ENCODE measurements at regions not wholly inside any gene's neighbourhood (a gene's known extent, or its start where the extent isn't known, plus 50 kb on each side); places are given as distances from the start of the nearest gene placed in this dataset.
"Not testable (repeated sequence)": the region's sequence is repeated elsewhere in the genome, so short reads cannot be mapped to it uniquely, and the experiment has no call there.

- no peak for DNase-seq
Observed at GRCh38 chr11:19625438-19625837, 87.2 kb upstream of the NAV2 start.

GRCh38 chr11:19617696-19618523 is 94.7 kb upstream of the NAV2 start:
- no peak for DNase-seq

GRCh38 chr11:19615341-19616183 is 97.1 kb upstream of the NAV2 start:
- no peak for DNase-seq

- no peak for DNase-seq
Observed at GRCh38 chr11:19614370-19614940, 98.2 kb upstream of the NAV2 start.

GRCh38 chr11:19612025-19612424 is 100.6 kb upstream of the NAV2 start:
- DNase-seq: not testable (repeated sequence)

GRCh38 chr11:19607656-19608360 is 104.8 kb upstream of the NAV2 start:
- no peak for DNase-seq

- no peak for DNase-seq
Observed at GRCh38 chr11:19606856-19607655, 105.6 kb upstream of the NAV2 start.

- DNase-seq: no peak
Observed at GRCh38 chr11:19605520-19606371, 106.9 kb upstream of the NAV2 start.

GRCh38 chr11:19604679-19605375 is 107.8 kb upstream of the NAV2 start:
- no peak for DNase-seq

GRCh38 chr11:19603771-19604170 is 108.9 kb upstream of the NAV2 start:
- no peak for DNase-seq

GRCh38 chr11:19602891-19603290 is 109.7 kb upstream of the NAV2 start:
- no peak for DNase-seq

- DNase-seq: no peak
Observed at GRCh38 chr11:19602406-19602805, 110.2 kb upstream of the NAV2 start.

- no peak for DNase-seq
Observed at GRCh38 chr11:19601235-19601634, 111.4 kb upstream of the NAV2 start.

- DNase-seq: no peak
Observed at GRCh38 chr11:19599681-19600080, 113.0 kb upstream of the NAV2 start.

GRCh38 chr11:19598876-19599486 is 113.7 kb upstream of the NAV2 start:
- no peak for DNase-seq

- DNase-seq: no peak
Observed at GRCh38 chr11:19598456-19598855, 114.2 kb upstream of the NAV2 start.

- DNase-seq: no peak
Observed at GRCh38 chr11:19597876-19598275, 114.8 kb upstream of the NAV2 start.

GRCh38 chr11:19597206-19597605 is 115.4 kb upstream of the NAV2 start:
- no peak for DNase-seq

GRCh38 chr11:19595840-19596751 is 116.5 kb upstream of the NAV2 start:
- no peak for DNase-seq
